Colonic mucosa (tissue), 4 donors: ENCODE measurements at regions not wholly inside any gene's neighbourhood (a gene's known extent, or its start where the extent isn't known, plus 50 kb on each side); places are given as distances from the start of the nearest gene placed in this dataset.
"Not testable (repeated sequence)": the region's sequence is repeated elsewhere in the genome, so short reads cannot be mapped to it uniquely, and the experiment has no call there.

Experiments
- DNase-seq: peaks from one replicate; pipeline ENCODE4 v3.0.0-alpha.2; 2020
- H3K27ac ChIP-seq: fragments of 200-600 bp; one replicate; pipeline ENCODE4 v1.8.0; 2021
- H3K27me3 ChIP-seq: fragments of 200-600 bp; one replicate; pipeline ENCODE4 v1.8.0; 2021
- H3K36me3 ChIP-seq: fragments of 200-600 bp; one replicate; pipeline ENCODE4 v1.8.0; 2021
- H3K4me1 ChIP-seq: fragments of 200-600 bp; one replicate; pipeline ENCODE4 v1.8.0; 2021; ENCODE audit warnings: mild to moderate bottlenecking
- H3K4me3 ChIP-seq: fragments of 200-600 bp; one replicate; pipeline ENCODE4 v1.8.0; 2021
- H3K9ac ChIP-seq, 2 donors: one replicate each; pipeline ENCODE4 v1.7.0; 2013; ENCODE audit warnings: control low read depth in 2 of 2, low read depth in 2 of 2, low read length in 2 of 2
- H3K9me3 ChIP-seq: fragments of 200-600 bp; one replicate; pipeline ENCODE4 v1.8.0; 2021
- CTCF ChIP-seq: fragments of 200-600 bp; IDR thresholded peaks from one replicate; pipeline ENCODE4 v1.8.0; 2022; ENCODE audit warnings: antibody characterized with exemption, mild to moderate bottlenecking
- intact Hi-C: fragments of 100-400 bp; cut with DNase I; formaldehyde crosslinking; loops from one replicate; pipeline ENCODE4 v1.14.1; 2022
- donor health status: healthy.
- donor health status: DM: no; HTN: no; CAD: no.
- donor health status: DM: no; HTN: no; CAD: no.

GRCh38 chr4:33948921-33949320 is 2295.4 kb downstream of the ARAP2 start:
- H3K27ac ChIP-seq, result no peak overlapping the region

GRCh38 chr4:33953848-33954247 is 2290.5 kb downstream of the ARAP2 start:
- H3K4me3 ChIP-seq, H3K4me1 ChIP-seq, H3K27me3 ChIP-seq, H3K9me3 ChIP-seq, DNase-seq, intact Hi-C loops, H3K27ac ChIP-seq, H3K36me3 ChIP-seq, H3K9ac ChIP-seq: not testable (repeated sequence)

More at GRCh38 chr4:33948921-33949320, 2295.4 kb downstream of the ARAP2 start:
- intact Hi-C loops, result no loop called here
- H3K9me3 ChIP-seq, result no peaks in the 10 kb centered on the region
- no peak overlapping the region for H3K9ac ChIP-seq
- no peaks in the 10 kb centered on the region for H3K36me3 ChIP-seq
- TF ChIP-seq CTCF, result no peak
- H3K4me1 ChIP-seq, result no peaks in the 10 kb centered on the region
- no peaks in the 10 kb centered on the region for H3K27me3 ChIP-seq
- DNase-seq, result no peak
- no peak overlapping the region for H3K4me3 ChIP-seq

GRCh38 chr4:33954759-33955158 is 2289.6 kb downstream of the ARAP2 start:
- H3K9me3 ChIP-seq, result peaks cover 3% of the 10 kb centered on the region
- H3K36me3 ChIP-seq, result no peaks in the 10 kb centered on the region
- TF ChIP-seq CTCF, result no peak
- H3K4me1 ChIP-seq, result no peaks in the 10 kb centered on the region
- H3K27ac ChIP-seq, result no peak overlapping the region
- H3K27me3 ChIP-seq, result no peaks in the 10 kb centered on the region
- no peak overlapping the region for H3K4me3 ChIP-seq
- H3K9ac ChIP-seq, result no peak overlapping the region
- intact Hi-C loops, result no loop called here
- no peak for DNase-seq

GRCh38 chr4:33959519-33959918 is 2284.8 kb downstream of the ARAP2 start:
- H3K4me1 ChIP-seq, result no peaks in the 10 kb centered on the region
- H3K9me3 ChIP-seq, result peaks cover 3% of the 10 kb centered on the region
- H3K9ac ChIP-seq, result no peak overlapping the region
- intact Hi-C loops, result no loop called here
- TF ChIP-seq CTCF, result no peak
- no peak overlapping the region for H3K4me3 ChIP-seq
- DNase-seq, result no peak
- H3K36me3 ChIP-seq, result no peaks in the 10 kb centered on the region
- no peak overlapping the region for H3K27ac ChIP-seq
- no peaks in the 10 kb centered on the region for H3K27me3 ChIP-seq

- no peak for TF ChIP-seq CTCF
- no peak for DNase-seq
- Histone ChIP-seq H3K9me3 (peaks cover 3% of the 10 kb centered on the region), H3K27me3 (no peaks in the 10 kb centered on the region), H3K36me3 (no peaks in the 10 kb centered on the region), H3K4me3 (no peak overlapping the region), H3K27ac (no peak overlapping the region), H3K9ac (no peak overlapping the region), H3K4me1 (no peaks in the 10 kb centered on the region)
- intact Hi-C loops, result no loop called here
Measured at GRCh38 chr4:33961761-33962160, 2282.6 kb downstream of the ARAP2 start.

GRCh38 chr4:33966808-33967207 is 2277.5 kb downstream of the ARAP2 start:
- Histone ChIP-seq H3K9ac (no peak overlapping the region), H3K36me3 (no peaks in the 10 kb centered on the region), H3K27ac (no peak overlapping the region), H3K4me1 (no peaks in the 10 kb centered on the region), H3K27me3 (no peaks in the 10 kb centered on the region), H3K9me3 (no peaks in the 10 kb centered on the region), H3K4me3 (no peak overlapping the region)
- intact Hi-C loops, result no loop called here
- TF ChIP-seq CTCF, result no peak
- DNase-seq, result no peak
